Left hindlimb (tissue), 1 donor: ENCODE measurements at regions not wholly inside any gene's neighbourhood (a gene's known extent, or its start where the extent isn't known, plus 50 kb on each side); places are given as distances from the start of the nearest gene placed in this dataset.

Experiments used
- DNase-seq: peaks from one replicate; pipeline ENCODE4 v3.0.0-alpha.2; 2018

DNA sequence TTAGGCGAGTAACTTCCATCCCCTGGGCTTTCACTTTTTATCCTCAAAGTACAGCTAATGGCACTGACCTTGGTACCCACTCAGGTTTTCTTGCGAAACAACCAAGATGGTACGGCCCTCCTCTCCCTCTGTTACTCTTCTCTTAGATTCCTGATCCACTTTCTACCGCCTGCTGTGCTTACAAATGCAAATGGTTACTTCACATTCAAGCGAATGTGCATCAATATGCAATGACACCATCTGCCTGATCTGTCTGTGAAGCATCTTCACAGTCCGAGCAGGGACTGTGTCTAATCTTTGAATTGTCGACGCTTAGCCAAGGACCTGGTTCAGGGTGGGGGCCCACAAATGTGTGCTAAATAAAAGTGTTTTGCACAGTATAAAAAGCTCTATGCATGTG is 112.2 kb downstream of the TRIB2 start:
- no peak for DNase-seq

GRCh38 chr2:12831016-12831415 is 114.3 kb downstream of the TRIB2 start:
- DNase-seq, result no peak

DNA sequence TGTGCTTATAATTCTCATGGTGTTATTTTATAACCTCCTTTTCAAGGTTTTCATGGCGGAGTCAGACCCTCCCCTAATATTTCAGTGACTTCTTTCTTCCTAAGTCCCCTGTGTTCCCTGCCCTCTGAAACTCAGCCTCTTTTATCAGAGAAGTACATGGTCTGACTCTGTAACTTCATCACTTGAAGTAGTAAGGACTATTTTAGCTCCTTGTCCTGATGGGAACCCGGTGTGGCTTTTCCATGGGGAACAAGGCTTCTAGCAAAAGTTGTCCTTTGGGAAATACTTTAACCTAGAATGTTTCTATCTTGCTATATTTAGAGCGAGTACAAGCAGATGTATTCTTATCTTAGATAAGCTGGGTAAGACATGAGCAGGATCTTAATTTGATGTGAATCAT is 117.5 kb downstream of the TRIB2 start:
- DNase-seq, result no peak

GRCh38 chr2:12835733-12836132 is 119.0 kb downstream of the TRIB2 start:
- DNase-seq, result no peak

- no peak for DNase-seq
Measured at GRCh38 chr2:12839339-12839738, 122.6 kb downstream of the TRIB2 start.

- DNase-seq, result no peak
Measured at GRCh38 chr2:12841021-12841420, 124.3 kb downstream of the TRIB2 start.

DNA sequence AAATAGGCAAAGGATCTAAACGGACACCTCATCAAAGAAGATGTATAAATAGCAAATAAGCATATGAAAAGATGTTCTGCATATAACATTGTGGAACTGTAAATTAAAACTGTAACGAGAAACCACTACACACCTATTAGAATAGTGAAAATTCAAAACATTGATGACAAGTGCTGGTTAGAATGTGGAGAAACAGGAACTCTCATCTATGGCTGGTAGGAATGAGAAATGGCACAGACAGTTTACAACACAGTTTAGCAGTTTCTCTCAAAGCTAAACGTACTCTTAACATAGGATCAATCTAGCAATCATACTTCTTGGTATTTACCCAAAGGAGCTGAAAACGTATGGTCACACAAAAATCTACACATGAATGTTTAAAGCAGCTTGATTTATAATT is 126.2 kb downstream of the TRIB2 start:
- no peak for DNase-seq

GRCh38 chr2:12844511-12844910 is 127.8 kb downstream of the TRIB2 start:
- DNase-seq, result peak; percentile 68

DNA sequence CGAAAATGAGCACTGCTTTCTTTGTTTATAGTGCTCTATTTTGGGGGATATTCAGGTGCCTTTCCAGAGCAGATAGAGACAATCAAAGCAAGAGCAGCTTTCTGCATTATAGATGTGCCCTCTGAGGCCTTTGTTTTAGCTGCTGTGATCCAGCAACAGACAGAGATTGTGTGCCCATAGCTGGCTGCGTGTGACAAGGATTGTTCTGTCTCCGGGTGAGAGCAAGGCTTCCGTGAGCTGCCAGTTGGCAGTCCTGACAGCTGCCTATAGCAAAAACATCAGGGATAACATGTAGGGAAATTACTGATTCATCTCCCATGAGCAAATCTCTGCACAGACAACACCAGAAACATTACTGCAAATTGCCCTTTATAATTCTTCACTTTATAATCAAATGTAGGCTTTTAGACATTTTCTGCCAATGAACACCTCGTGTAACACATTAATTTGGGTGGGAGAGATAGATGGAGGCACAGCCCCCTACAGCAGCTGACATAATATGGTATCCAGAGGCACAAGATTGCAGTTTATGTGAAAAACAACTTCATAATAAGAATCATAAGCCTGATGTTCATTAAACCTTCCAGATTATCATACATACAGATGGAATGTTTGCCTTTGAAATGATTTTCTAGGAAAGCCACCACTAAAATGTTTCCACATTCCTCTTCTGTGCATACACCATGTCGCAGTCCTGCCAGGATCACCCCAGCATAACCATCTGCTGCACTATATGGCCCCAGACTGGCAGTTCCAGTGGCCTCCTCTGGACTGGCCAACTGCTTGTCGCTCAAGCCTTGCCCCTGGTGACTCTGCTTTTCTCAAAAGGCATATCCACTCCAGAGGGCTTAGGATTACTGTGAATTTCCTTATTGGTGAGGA is 131.2 kb downstream of the TRIB2 start:
- DNase-seq, result no peak

DNA sequence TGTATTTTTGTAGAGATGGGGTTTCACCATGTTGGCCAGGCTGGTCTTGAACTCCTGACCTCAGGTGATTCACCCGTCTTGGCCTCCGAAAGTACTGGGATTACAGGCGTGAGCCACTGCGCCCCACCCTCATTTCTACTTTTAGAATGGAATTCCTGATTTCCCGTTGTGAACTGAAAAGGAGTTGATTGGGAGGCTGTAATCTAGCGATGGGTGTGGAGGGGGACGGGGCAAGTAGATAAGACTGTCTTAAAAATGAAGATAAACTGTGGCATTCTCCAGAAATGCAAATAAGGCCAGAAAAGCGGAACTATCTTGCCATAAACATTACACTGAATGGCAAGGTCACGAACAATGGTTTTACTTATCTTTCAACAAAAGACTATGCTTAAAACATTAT is 135.4 kb downstream of the TRIB2 start:
- no peak for DNase-seq

DNA sequence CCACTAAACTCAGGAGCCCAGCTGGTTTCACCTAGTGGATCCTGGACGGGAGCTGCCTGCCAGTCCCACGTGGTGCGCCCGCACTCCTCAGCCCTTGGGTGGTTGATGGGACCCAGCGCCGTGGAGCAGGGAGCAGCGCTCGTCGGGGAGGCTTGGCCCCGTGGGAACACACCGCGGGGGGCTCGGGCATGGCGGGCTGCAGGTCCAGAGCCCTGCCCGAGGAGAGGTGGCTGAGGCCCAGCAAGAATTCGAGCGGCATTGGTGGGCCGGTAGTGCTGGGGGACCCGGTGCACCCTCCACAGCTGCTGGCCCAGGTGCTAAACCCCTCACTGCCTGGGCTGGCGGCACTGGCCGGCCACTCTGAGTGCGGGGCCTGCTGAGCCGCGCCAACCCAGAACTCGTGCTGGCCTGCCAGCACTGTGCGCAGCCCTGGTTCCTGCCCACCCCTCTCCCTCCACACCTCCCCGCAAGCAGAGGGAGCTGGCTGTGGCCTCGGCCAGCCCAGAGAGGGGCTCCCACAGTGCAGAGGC is 137.3 kb downstream of the TRIB2 start:
- DNase-seq, result no peak

- DNase-seq, result no peak
Measured at GRCh38 chr2:12855508-12855907, 138.8 kb downstream of the TRIB2 start.

DNA sequence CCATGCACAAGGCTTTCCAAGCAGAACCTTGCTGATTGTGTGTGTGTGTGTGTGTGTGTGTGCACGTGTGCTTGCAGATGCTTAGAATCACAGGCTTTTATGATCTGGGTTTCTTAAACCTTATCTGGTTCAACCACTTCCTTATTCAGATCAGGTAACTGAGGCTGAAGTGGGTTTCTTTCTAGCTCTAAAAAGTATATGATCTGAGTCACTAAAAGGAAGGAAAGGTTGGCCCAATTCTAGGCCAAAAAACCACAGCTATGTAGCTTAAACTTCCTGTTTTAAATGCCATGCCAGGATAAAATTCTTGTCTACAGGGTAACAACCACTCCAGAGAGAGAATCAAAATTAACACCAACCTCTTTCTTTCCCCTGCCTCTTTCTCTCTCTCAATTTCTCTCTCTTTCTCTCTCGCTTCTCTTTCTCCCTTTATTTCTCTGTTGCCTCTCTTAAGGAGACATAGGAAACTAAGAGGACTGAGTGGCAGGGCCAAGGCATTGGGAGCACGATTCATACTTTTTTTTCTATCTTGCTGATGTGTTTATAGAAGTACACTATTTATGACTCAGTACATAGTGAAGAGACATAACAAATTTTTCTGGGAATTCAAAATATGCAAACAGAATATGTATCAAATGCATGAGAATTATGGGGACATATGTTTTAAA is 140.3 kb downstream of the TRIB2 start:
- no peak for DNase-seq

DNA sequence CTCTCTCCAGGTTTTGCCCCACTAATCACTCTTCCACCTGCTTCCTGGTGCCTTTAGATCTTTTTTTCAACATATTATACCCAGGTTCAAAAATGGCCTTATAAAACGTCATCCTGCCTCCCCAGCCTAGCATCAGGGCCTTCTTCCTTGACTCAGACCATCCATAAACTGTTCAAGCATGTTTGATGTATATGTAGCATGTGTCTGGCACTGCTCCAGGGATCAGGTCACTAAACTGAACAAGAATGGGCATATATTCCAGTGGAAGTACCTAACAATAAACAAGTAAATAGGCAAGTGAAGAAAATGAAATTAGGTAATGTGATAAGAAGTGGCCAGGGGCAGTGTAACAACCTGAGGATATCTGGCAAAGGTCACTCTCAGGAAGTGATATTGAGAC is 141.2 kb downstream of the TRIB2 start:
- no peak for DNase-seq

DNA sequence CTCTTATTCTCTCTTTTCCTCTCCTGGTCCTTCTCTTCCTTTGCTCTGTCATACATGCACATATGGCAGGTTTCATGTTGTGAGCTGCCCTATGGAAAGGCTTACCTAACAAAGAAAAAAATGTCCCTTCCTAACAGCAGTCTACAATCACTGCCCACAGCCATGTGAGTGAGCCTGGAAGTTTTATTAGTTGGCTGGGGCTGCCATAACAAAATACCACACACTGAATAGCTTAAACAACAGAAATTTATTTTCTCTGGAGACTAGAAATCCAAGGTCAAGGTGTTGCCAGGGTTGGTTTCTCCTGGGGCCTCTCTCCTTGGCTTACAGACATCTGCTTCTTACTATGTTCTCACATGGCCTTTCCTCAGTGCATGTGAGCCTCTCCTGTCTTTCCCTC is 142.1 kb downstream of the TRIB2 start:
- no peak for DNase-seq

- no peak for DNase-seq
Measured at GRCh38 chr2:12861344-12861930, 144.7 kb downstream of the TRIB2 start.

GRCh38 chr2:12862541-12862940 is 145.8 kb downstream of the TRIB2 start:
- no peak for DNase-seq

- no peak for DNase-seq
Measured at GRCh38 chr2:12863937-12864336, 147.2 kb downstream of the TRIB2 start.

DNA sequence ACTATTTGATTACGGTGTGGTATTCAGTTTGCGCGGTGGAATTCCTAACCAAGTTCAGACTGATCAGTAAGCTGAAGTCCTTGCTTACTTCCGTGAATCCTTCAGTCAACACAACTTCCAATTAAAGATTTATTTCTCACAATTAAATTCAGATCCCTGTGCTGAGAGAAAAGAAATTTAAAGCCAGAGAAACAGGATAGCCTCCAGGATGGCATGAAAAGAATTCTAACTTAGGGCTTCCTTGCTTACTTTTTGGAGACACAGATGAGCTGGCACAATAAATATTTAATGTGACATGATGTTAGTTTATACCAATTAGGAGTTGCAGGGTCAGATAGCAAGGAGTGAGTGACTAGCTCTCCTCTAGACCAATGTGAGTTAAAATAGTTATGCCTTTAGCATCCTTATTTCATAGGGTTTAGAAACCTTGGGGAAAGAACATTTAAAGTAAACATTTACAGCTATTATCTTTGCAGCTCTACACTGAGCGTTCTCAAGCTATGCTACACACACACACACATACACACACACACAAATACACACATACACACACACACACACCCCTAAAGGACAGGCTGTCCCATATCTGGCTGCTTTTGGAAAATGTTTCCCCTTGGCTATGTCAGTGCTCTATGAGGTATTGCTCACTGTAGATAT is 151.0 kb downstream of the TRIB2 start:
- no peak for DNase-seq

DNA sequence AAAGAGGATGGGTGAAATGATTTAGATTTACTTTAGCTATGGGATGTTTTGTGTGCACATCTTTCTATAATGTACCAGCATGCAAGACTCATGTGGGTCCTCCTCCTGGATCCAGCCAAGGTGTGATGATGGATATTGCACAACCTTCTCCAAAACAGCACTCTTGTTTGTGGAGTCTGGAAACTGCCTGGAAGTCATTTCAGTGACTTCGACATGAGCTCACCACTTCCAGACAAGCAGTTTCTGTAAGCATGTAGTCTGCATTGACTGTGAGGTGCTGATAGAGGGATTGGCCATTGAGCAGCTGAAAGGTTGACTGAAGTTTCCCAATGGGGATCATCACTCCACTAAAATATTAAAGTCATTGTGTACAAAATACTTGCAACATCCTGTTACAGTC is 154.0 kb downstream of the TRIB2 start:
- DNase-seq, result no peak

DNA sequence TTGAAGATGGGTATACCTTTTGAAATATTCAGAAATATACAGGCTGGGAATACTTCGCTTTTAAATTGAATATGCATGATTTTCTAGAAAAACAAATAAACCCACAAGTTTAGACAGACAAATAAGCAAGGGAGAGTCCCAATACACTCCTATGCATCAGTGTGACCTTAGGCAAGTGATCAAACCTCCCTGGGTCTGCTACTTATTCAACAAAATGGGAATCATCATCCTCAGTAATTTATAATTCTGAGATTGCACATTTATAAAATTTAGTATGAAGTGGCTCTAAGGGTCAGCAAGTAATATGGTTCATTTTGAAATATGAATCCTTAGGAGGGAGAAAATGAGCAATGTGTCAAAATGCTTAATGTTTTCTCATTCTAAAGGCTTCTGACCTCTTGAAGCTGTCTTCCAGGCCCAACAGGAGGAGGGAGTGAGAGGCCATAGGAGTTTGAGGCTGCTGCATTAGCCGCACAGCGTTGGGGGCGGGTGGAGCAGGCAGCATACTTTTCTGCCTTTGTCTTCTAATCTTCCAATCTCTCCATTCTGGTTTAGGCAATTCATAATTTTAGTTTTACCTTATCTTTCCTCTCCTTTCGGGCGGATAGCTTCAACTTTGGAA is 155.1 kb downstream of the TRIB2 start:
- no peak for DNase-seq

- DNase-seq, result no peak
Measured at GRCh38 chr2:12877761-12878160, 161.0 kb downstream of the TRIB2 start.

DNA sequence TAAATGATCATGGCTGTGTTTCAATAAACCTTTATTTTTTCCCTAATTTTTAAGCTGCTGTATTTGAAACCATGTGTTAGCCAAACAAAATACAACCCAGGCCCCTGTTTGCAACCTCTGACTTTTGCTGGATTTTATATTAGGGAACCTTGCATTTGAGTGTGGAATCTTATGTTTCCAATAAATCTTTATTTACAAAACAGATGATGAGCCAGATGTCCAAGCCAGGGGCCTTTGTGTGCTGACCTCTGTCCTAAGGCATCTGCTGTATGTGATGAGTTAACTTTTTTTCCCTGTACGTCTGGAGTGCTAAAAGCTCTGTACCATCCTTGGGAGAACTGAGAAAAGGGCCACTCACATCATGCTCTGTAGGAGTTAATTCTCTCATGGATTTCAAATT is 162.9 kb downstream of the TRIB2 start:
- no peak for DNase-seq
